ENCODE measurements at regions not wholly inside any gene's neighbourhood (a gene's known extent, or its start where the extent isn't known, plus 50 kb on each side); places are given as distances from the start of the nearest gene placed in this dataset.
A peak's percentile ranks its signal among the peaks of the same experiment; 100 is the strongest.

- peak overlapping the region; percentile 34 for H3K18ac ChIP-seq (ENCODE audit: low read length)
- H3K4me3 ChIP-seq (ENCODE audit: low read length in 2 of 2): no peak overlapping the region
Observed at GRCh38 chr2:126971481-126972278, 73.0 kb downstream of the TEX51 start.

GRCh38 chr2:126972279-126972626, 73.6 kb downstream of the TEX51 start:
- H3K9me3 ChIP-seq (replicated peaks in 1 of 2; ENCODE audit: control insufficient read depth in 2 of 2, insufficient read depth in 1 of 2, low read depth in 1 of 2, low read length in 2 of 2): no peaks in the 10 kb centered on the region
- H4K91ac ChIP-seq (ENCODE audit: low read depth, low read length, poor library complexity): no peak overlapping the region
- no peak overlapping the region for H3K14ac ChIP-seq (ENCODE audit: low read length)
- no peak overlapping the region for H2BK120ac ChIP-seq (ENCODE audit: low read depth, low read length)
- H3K9ac ChIP-seq (ENCODE audit: low read depth, low read length, poor library complexity): peak overlapping the region; percentile 53
- H3K27ac ChIP-seq (replicated peaks; ENCODE audit: low read length): no peak overlapping the region
- H4K8ac ChIP-seq (ENCODE audit: low read depth, low read length): no peak overlapping the region
- no peak overlapping the region for H3K23ac ChIP-seq (ENCODE audit: low read depth, low read length, poor library complexity)
- H3K4me2 ChIP-seq (ENCODE audit: insufficient read depth, low read length, poor library complexity, severe bottlenecking): peak overlapping the region; percentile 41
- no peaks in the 10 kb centered on the region for H3K79me1 ChIP-seq (ENCODE audit: low read depth, low read length)
- peak overlapping the region; percentile 64 for H3K18ac ChIP-seq (ENCODE audit: low read length)
- no peak overlapping the region for H3K4ac ChIP-seq (ENCODE audit: low read length)
- no peak overlapping the region for H2BK5ac ChIP-seq (ENCODE audit: low read length)
- H2BK12ac ChIP-seq (ENCODE audit: low read length): no peak overlapping the region
- no peak for DNase-seq (ENCODE audit: low spot score)
- peak overlapping the region; percentile 90 for H2AFZ ChIP-seq (ENCODE audit: low read length)
- no CpG with 5 or more reads among the region's 10 CpGs for WGBS, 2 donors (ENCODE audit: extremely low coverage in 2 of 2, insufficient read length in 2 of 2, insufficient replicate concordance in 1 of 2)
- peaks cover 0 to 7% of the 10 kb centered on the region in 2 donors for H3K4me1 ChIP-seq (ENCODE audit: control insufficient read depth in 2 of 2, insufficient read depth in 1 of 2, low read depth in 1 of 2, low read length in 2 of 2)
- no peaks in the 10 kb centered on the region for H3K36me3 ChIP-seq (replicated peaks in 1 of 2; ENCODE audit: control insufficient read depth in 2 of 2, insufficient read depth in 2 of 2, low read length in 2 of 2)
- H2AK5ac ChIP-seq (ENCODE audit: low read depth, low read length): no peak overlapping the region
- peaks cover 0 to 23% (median 0%) of the 10 kb centered on the region in 3 experiments for H3K27me3 ChIP-seq (ENCODE audit: control insufficient read depth in 3 of 3, insufficient read depth in 3 of 3, low read depth in 1 of 3, low read length in 3 of 3)
- H3K4me3 ChIP-seq (ENCODE audit: low read length in 2 of 2): no peak overlapping the region
- H2BK15ac ChIP-seq (ENCODE audit: low read length): peak overlapping the region; percentile 71

More at GRCh38 chr2:126971481-126972278, 73.0 kb downstream of the TEX51 start:
- H4K8ac ChIP-seq (ENCODE audit: low read depth, low read length): no peak overlapping the region
- peak overlapping the region; percentile 53 for H2BK12ac ChIP-seq (ENCODE audit: low read length)
- no peak overlapping the region for H3K14ac ChIP-seq (ENCODE audit: low read length)
- H2AFZ ChIP-seq (ENCODE audit: low read length): peak overlapping the region; percentile 90
- H3K4me1 ChIP-seq (ENCODE audit: control insufficient read depth in 2 of 2, insufficient read depth in 1 of 2, low read depth in 1 of 2, low read length in 2 of 2): peaks cover 0 to 7% of the 10 kb centered on the region in 2 donors
- no peak overlapping the region for H2AK5ac ChIP-seq (ENCODE audit: low read depth, low read length)
- H3K79me1 ChIP-seq (ENCODE audit: low read depth, low read length): no peaks in the 10 kb centered on the region
- H2BK120ac ChIP-seq (ENCODE audit: low read depth, low read length): no peak overlapping the region
- no peak overlapping the region for H3K4ac ChIP-seq (ENCODE audit: low read length)
- H2BK5ac ChIP-seq (ENCODE audit: low read length): no peak overlapping the region
- no CpG with 5 or more reads among the region's 43 CpGs for WGBS, 2 donors (ENCODE audit: extremely low coverage in 2 of 2, insufficient read length in 2 of 2, insufficient replicate concordance in 1 of 2)
- H3K9ac ChIP-seq (ENCODE audit: low read depth, low read length, poor library complexity): no peak overlapping the region
- no peaks in the 10 kb centered on the region for H3K9me3 ChIP-seq (replicated peaks in 1 of 2; ENCODE audit: control insufficient read depth in 2 of 2, insufficient read depth in 1 of 2, low read depth in 1 of 2, low read length in 2 of 2)
- peak overlapping the region; percentile 41 for H3K4me2 ChIP-seq (ENCODE audit: insufficient read depth, low read length, poor library complexity, severe bottlenecking)
- peaks cover 0 to 23% (median 0%) of the 10 kb centered on the region in 3 experiments for H3K27me3 ChIP-seq (ENCODE audit: control insufficient read depth in 3 of 3, insufficient read depth in 3 of 3, low read depth in 1 of 3, low read length in 3 of 3)
- no peak overlapping the region for H4K91ac ChIP-seq (ENCODE audit: low read depth, low read length, poor library complexity)
- no peak overlapping the region for H2BK15ac ChIP-seq (ENCODE audit: low read length)
- no peak overlapping the region for H3K23ac ChIP-seq (ENCODE audit: low read depth, low read length, poor library complexity)
- no peaks in the 10 kb centered on the region for H3K36me3 ChIP-seq (replicated peaks in 1 of 2; ENCODE audit: control insufficient read depth in 2 of 2, insufficient read depth in 2 of 2, low read length in 2 of 2)
- DNase-seq (ENCODE audit: low spot score): peak; percentile 72
- no peak overlapping the region for H3K27ac ChIP-seq (replicated peaks; ENCODE audit: low read length)

GRCh38 chr2:126973745-126974144, 75.1 kb downstream of the TEX51 start:
- no peak overlapping the region for H4K8ac ChIP-seq (ENCODE audit: low read depth, low read length)
- no CpG with 5 or more reads among the region's 2 CpGs for WGBS, 2 donors (ENCODE audit: extremely low coverage in 2 of 2, insufficient read length in 2 of 2, insufficient replicate concordance in 1 of 2)

More at GRCh38 chr2:126973745-126974144, 75.1 kb downstream of the TEX51 start:
- Histone ChIP-seq H2AFZ (ENCODE audit: low read length) (no peak overlapping the region), H3K4me2 (ENCODE audit: insufficient read depth, low read length, poor library complexity, severe bottlenecking) (no peak overlapping the region), H2BK5ac (ENCODE audit: low read length) (no peak overlapping the region), H3K27ac (replicated peaks; ENCODE audit: low read length) (no peak overlapping the region), H3K4ac (ENCODE audit: low read length) (no peak overlapping the region), H3K4me1 (ENCODE audit: control insufficient read depth in 2 of 2, insufficient read depth in 1 of 2, low read depth in 1 of 2, low read length in 2 of 2) (peaks cover 0 to 7% of the 10 kb centered on the region in 2 donors), H3K14ac (ENCODE audit: low read length) (no peak overlapping the region), H3K27me3 (ENCODE audit: control insufficient read depth in 3 of 3, insufficient read depth in 3 of 3, low read depth in 1 of 3, low read length in 3 of 3) (peaks cover 0 to 23% (median 0%) of the 10 kb centered on the region in 3 experiments), H2BK15ac (ENCODE audit: low read length) (no peak overlapping the region), H2AK5ac (ENCODE audit: low read depth, low read length) (peak overlapping the region; percentile 59), H3K23ac (ENCODE audit: low read depth, low read length, poor library complexity) (peak overlapping the region; percentile 20), H3K4me3 (ENCODE audit: low read length in 2 of 2) (no peak overlapping the region), H3K36me3 (replicated peaks in 1 of 2; ENCODE audit: control insufficient read depth in 2 of 2, insufficient read depth in 2 of 2, low read length in 2 of 2) (no peaks in the 10 kb centered on the region), H4K91ac (ENCODE audit: low read depth, low read length, poor library complexity) (no peak overlapping the region), H2BK120ac (ENCODE audit: low read depth, low read length) (no peak overlapping the region), H3K79me1 (ENCODE audit: low read depth, low read length) (no peaks in the 10 kb centered on the region), H2BK12ac (ENCODE audit: low read length) (peak overlapping the region; percentile 26), H3K9ac (ENCODE audit: low read depth, low read length, poor library complexity) (no peak overlapping the region), H3K18ac (ENCODE audit: low read length) (no peak overlapping the region), H3K9me3 (replicated peaks in 1 of 2; ENCODE audit: control insufficient read depth in 2 of 2, insufficient read depth in 1 of 2, low read depth in 1 of 2, low read length in 2 of 2) (no peaks in the 10 kb centered on the region)
- no peak for DNase-seq (ENCODE audit: low spot score)

Data from neuronal stem cell (in vitro differentiated cells).